PC-3 (cell line): ENCODE measurements at regions not wholly inside any gene's neighbourhood (a gene's known extent, or its start where the extent isn't known, plus 50 kb on each side); places are given as distances from the start of the nearest gene placed in this dataset.

ENCODE experiments used
- ATAC-seq: fragments of 200-7000 bp; cut with Tn5 transposase; 2 replicates; pipeline ENCODE4 v1.9.1; 2020; ENCODE audit warnings: mild to moderate bottlenecking, moderate library complexity
- BruUV-seq: library from RNA; stranded (reverse); fragments of 400-500 nt; replicated peaks from 2 replicates; lab custom pipeline; 2021; lab: Mats Ljungman, UMichigan
- CTCF ChIA-PET: fragments of 300-600 bp; sonication (Branson Sonifier 250); formaldehyde crosslinking; loops from one replicate; lab custom pipeline; 2022; ENCODE audit warnings: antibody characterized with exemption; lab: Charles Lee
- POLR2A ChIA-PET: fragments of 300-600 bp; sonication (Branson Sonifier 250); formaldehyde crosslinking; loops from one replicate; lab custom pipeline; 2022; ENCODE audit warnings: antibody characterized with exemption; ENCODE audit not compliant: unreplicated experiment; lab: Charles Lee
- DNase-seq: peaks from one replicate; pipeline ENCODE4 v3.0.0-alpha.2; 2015
- H2AFZ ChIP-seq: fragments of 300-600 bp; sonication (generic); 2 replicates; pipeline ENCODE4 v1.6.0; 2016; ENCODE audit warnings: antibody characterized with exemption, low read length
- H3F3A ChIP-seq: fragments of 300-600 bp; sonication (generic); one replicate; pipeline ENCODE4 v1.6.0; 2017; ENCODE audit warnings: antibody characterized with exemption, low read length, control low read depth, mild to moderate bottlenecking; ENCODE audit not compliant: unreplicated experiment
- H3K27ac ChIP-seq: fragments of 300-600 bp; sonication (generic); 2 replicates; pipeline ENCODE4 v1.5.1; 2016; ENCODE audit warnings: mild to moderate bottlenecking, low read length
- H3K27me3 ChIP-seq: fragments of 300-600 bp; sonication (generic); 2 replicates; pipeline ENCODE4 v1.6.1; 2016; ENCODE audit warnings: low read length, mixed read lengths
- H3K36me3 ChIP-seq: fragments of 300-600 bp; sonication (generic); 2 replicates; pipeline ENCODE4 v1.6.1; 2016; ENCODE audit warnings: low read depth, mixed run types, low read length, mixed read lengths
- H3K4me1 ChIP-seq: fragments of 300-600 bp; sonication (generic); 2 replicates; pipeline ENCODE4 v1.5.1; 2016; ENCODE audit warnings: low read length; ENCODE audit not compliant: insufficient read depth
- H3K4me2 ChIP-seq: fragments of 300-600 bp; sonication (generic); 2 replicates; pipeline ENCODE4 v1.6.0; 2016; ENCODE audit warnings: low read length
- H3K4me3 ChIP-seq: fragments of 300-600 bp; sonication (generic); 2 replicates; pipeline ENCODE4 v1.5.1; 2016; ENCODE audit warnings: mild to moderate bottlenecking, low read length, mixed read lengths
- H3K79me2 ChIP-seq: fragments of 300-600 bp; sonication (generic); 2 replicates; pipeline ENCODE4 v1.6.1; 2017; ENCODE audit warnings: low read length, mixed read lengths
- H3K9ac ChIP-seq: fragments of 300-600 bp; sonication (generic); 2 replicates; pipeline ENCODE4 v1.6.0; 2016; ENCODE audit warnings: mild to moderate bottlenecking, low read length
- H3K9me2 ChIP-seq: fragments of 300-600 bp; sonication (generic); replicated peaks from 2 replicates; pipeline ENCODE4 v1.6.1; 2016; ENCODE audit warnings: mixed run types, low read length, mixed read lengths
- H3K9me3 ChIP-seq: fragments of 300-600 bp; sonication (generic); 2 replicates; pipeline ENCODE4 v1.6.1; 2016; ENCODE audit warnings: low read length, mixed read lengths
- H4K20me1 ChIP-seq: fragments of 300-600 bp; sonication (generic); 2 replicates; pipeline ENCODE4 v1.6.1; 2016; ENCODE audit warnings: low read length, mixed read lengths
- CTCF ChIP-seq: fragments of 300-600 bp; sonication (generic); conservative IDR thresholded peaks from 2 replicates; pipeline ENCODE4 v1.5.1; 2017; ENCODE audit warnings: antibody characterized with exemption, low read depth, mild to moderate bottlenecking, low read length
- EZH2 ChIP-seq: fragments of 300-600 bp; sonication (generic); IDR thresholded peaks from one replicate; pipeline ENCODE4 v1.6.1; 2017; ENCODE audit warnings: antibody characterized with exemption, mild to moderate bottlenecking, low read length; ENCODE audit not compliant: unreplicated experiment
- EZH2phosphoT487 ChIP-seq: fragments of 300-600 bp; sonication (generic); IDR thresholded peaks from 2 replicates; pipeline ENCODE4 v1.6.1; 2018; ENCODE audit warnings: mild to moderate bottlenecking, antibody characterized with exemption, low read length, borderline replicate concordance
- intact Hi-C: fragments of 100-400 bp; cut with micrococcal nuclease; formaldehyde crosslinking; loops from 2 replicates; pipeline ENCODE4 v1.9.0; 2023

GRCh38 chr13:50629497-50629896 lies 214.0 kb downstream of the DLEU7 start:
- ATAC-seq: no peak
- no peak for TF ChIP-seq EZH2
- intact Hi-C loops: no loop called here

DNA sequence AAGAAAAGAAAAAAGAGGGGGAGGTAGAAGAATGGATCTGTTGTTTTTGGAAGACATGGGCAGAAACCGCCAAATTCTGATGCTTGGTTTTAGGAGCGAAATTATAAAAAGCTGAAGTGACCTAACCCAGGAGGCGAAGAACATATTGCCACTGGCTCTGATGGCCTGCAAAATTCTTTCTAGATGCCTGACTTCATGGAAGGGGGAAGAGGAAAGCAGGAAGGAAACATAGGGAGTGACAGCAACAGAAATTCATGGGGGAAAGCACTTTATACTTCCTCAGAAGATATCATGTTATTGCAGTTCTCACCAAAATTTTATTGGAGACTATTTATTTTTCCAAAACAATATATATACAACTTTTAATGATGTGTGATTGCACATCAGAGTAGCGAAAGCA lies 213.5 kb downstream of the DLEU7 start:
- intact Hi-C loops: no loop called here
- no peak overlapping the region for H3K4me3 ChIP-seq
- ChIA-PET CTCF (no interaction called here), POLR2A (no interaction called here)
- no peak overlapping the region for H3K27ac ChIP-seq
- no TSS peak for BruUV-seq
- H3F3A ChIP-seq: no peaks in the 10 kb centered on the region
- H3K4me2 ChIP-seq: no peak overlapping the region
- TF ChIP-seq CTCF: no peak
- no peak for TF ChIP-seq EZH2
- TF ChIP-seq EZH2phosphoT487: no peak
- H3K9me2 ChIP-seq: no peaks in the 10 kb centered on the region
- H3K9me3 ChIP-seq: no peaks in the 10 kb centered on the region
- ATAC-seq (no peak), DNase-seq (no peak)
- no peaks in the 10 kb centered on the region for H3K4me1 ChIP-seq
- no peak overlapping the region for H2AFZ ChIP-seq
- no peaks in the 10 kb centered on the region for H3K36me3 ChIP-seq
- no peaks in the 10 kb centered on the region for H3K79me2 ChIP-seq
- H3K9ac ChIP-seq: no peak overlapping the region
- no peaks in the 10 kb centered on the region for H4K20me1 ChIP-seq
- no peaks in the 10 kb centered on the region for H3K27me3 ChIP-seq

More at GRCh38 chr13:50629497-50629896, 214.0 kb downstream of the DLEU7 start:
- H3K9me2 ChIP-seq: no peaks in the 10 kb centered on the region
- no peak overlapping the region for H3K27ac ChIP-seq
- no peak overlapping the region for H2AFZ ChIP-seq
- H3K4me1 ChIP-seq: no peaks in the 10 kb centered on the region
- H3F3A ChIP-seq: no peaks in the 10 kb centered on the region
- H4K20me1 ChIP-seq: no peaks in the 10 kb centered on the region
- no peak for DNase-seq
- ChIA-PET POLR2A (no interaction called here), CTCF (no interaction called here)
- no peaks in the 10 kb centered on the region for H3K79me2 ChIP-seq
- H3K9me3 ChIP-seq: no peaks in the 10 kb centered on the region
- no peak overlapping the region for H3K9ac ChIP-seq
- no peaks in the 10 kb centered on the region for H3K36me3 ChIP-seq
- H3K4me3 ChIP-seq: no peak overlapping the region
- H3K4me2 ChIP-seq: no peak overlapping the region
- no peaks in the 10 kb centered on the region for H3K27me3 ChIP-seq
- BruUV-seq: no TSS peak

GRCh38 chr13:50631041-50631440 lies 212.5 kb downstream of the DLEU7 start:
- ChIA-PET CTCF (no interaction called here), POLR2A (no interaction called here)
- Histone ChIP-seq H3K9me2 (no peaks in the 10 kb centered on the region), H3K4me1 (no peaks in the 10 kb centered on the region), H3K79me2 (no peaks in the 10 kb centered on the region), H4K20me1 (no peaks in the 10 kb centered on the region), H3F3A (no peaks in the 10 kb centered on the region), H2AFZ (no peak overlapping the region), H3K9me3 (no peaks in the 10 kb centered on the region), H3K4me3 (no peak overlapping the region), H3K9ac (no peak overlapping the region), H3K27ac (no peak overlapping the region), H3K36me3 (no peaks in the 10 kb centered on the region), H3K27me3 (no peaks in the 10 kb centered on the region), H3K4me2 (no peak overlapping the region)
- DNase-seq (no peak), ATAC-seq (no peak)
- no TSS peak for BruUV-seq
- intact Hi-C loops: no loop called here
- TF ChIP-seq EZH2phosphoT487 (no peak), CTCF (no peak), EZH2 (no peak)
